HFF-Myc (cell line): ENCODE measurements at regions not wholly inside any gene's neighbourhood (a gene's known extent, or its start where the extent isn't known, plus 50 kb on each side); places are given as distances from the start of the nearest gene placed in this dataset.

Source experiments
- DNase-seq: peaks from one replicate; pipeline ENCODE4 v3.0.0-alpha.2; 2011; ENCODE audit warnings: low read depth; ENCODE audit errors: extremely low read depth
- H3K4me3 ChIP-seq: replicated peaks from 2 replicates; pipeline ENCODE4 v1.5.1; 2011; ENCODE audit warnings: low read depth, mild to moderate bottlenecking, control low read depth, low read length
- CTCF ChIP-seq: IDR thresholded peaks from 2 replicates; pipeline ENCODE4 v1.5.1; 2012; ENCODE audit warnings: mild to moderate bottlenecking, low read depth, low read length, control low read depth; ENCODE audit errors: missing control alignments

GRCh38 chr3:5644773-5645670, 457.5 kb downstream of the EDEM1 start:
- no peak for TF ChIP-seq CTCF

GRCh38 chr3:5645692-5646410, 458.3 kb downstream of the EDEM1 start:
- no peak overlapping the region for H3K4me3 ChIP-seq
- DNase-seq = no peak
- no peak for TF ChIP-seq CTCF

More at GRCh38 chr3:5644773-5645670, 457.5 kb downstream of the EDEM1 start:
- DNase-seq = no peak
- no peak overlapping the region for H3K4me3 ChIP-seq

- DNase-seq = no peak
- TF ChIP-seq CTCF = no peak
- H3K4me3 ChIP-seq = no peak overlapping the region
Observed at GRCh38 chr3:5650303-5650702, 462.8 kb downstream of the EDEM1 start.

GRCh38 chr3:5651351-5651750, 463.8 kb downstream of the EDEM1 start:
- no peak for DNase-seq
- no peak for TF ChIP-seq CTCF
- no peak overlapping the region for H3K4me3 ChIP-seq

- DNase-seq = no peak
- H3K4me3 ChIP-seq = no peak overlapping the region
- TF ChIP-seq CTCF = no peak
Observed at GRCh38 chr3:5653426-5654143, 466.1 kb downstream of the EDEM1 start.

GRCh38 chr3:5657106-5657505, 469.6 kb downstream of the EDEM1 start:
- no peak for DNase-seq
- H3K4me3 ChIP-seq = no peak overlapping the region
- no peak for TF ChIP-seq CTCF
